Neuronal stem cell (in vitro differentiated cells): ENCODE measurements at regions not wholly inside any gene's neighbourhood (a gene's known extent, or its start where the extent isn't known, plus 50 kb on each side); places are given as distances from the start of the nearest gene placed in this dataset.

ENCODE experiments used
- DNase-seq: peaks from one replicate; pipeline ENCODE4 v3.0.0-alpha.2; 2013; ENCODE audit warnings: low spot score
- H2AFZ ChIP-seq: one replicate; pipeline ENCODE4 v1.6.1; 2013; ENCODE audit warnings: mild to moderate bottlenecking, low read length, inconsistent platforms
- H2AK5ac ChIP-seq: 2 replicates; pipeline ENCODE4 v1.6.1; 2013; ENCODE audit warnings: low read depth, mild to moderate bottlenecking, inconsistent platforms, low read length, moderate library complexity, mixed read lengths
- H2BK120ac ChIP-seq: 2 replicates; pipeline ENCODE4 v1.6.1; 2013; ENCODE audit warnings: low read depth, mild to moderate bottlenecking, inconsistent platforms, low read length, moderate library complexity, mixed read lengths
- H2BK12ac ChIP-seq: one replicate; pipeline ENCODE4 v1.6.1; 2013; ENCODE audit warnings: low read length, inconsistent platforms
- H2BK15ac ChIP-seq: 2 replicates; pipeline ENCODE4 v1.6.1; 2013; ENCODE audit warnings: mild to moderate bottlenecking, low read length, inconsistent platforms, mixed read lengths
- H2BK5ac ChIP-seq: one replicate; pipeline ENCODE4 v1.6.1; 2013; ENCODE audit warnings: inconsistent platforms, mild to moderate bottlenecking, low read length, moderate library complexity
- H3K14ac ChIP-seq: one replicate; pipeline ENCODE4 v1.6.1; 2013; ENCODE audit warnings: low read length, inconsistent platforms
- H3K18ac ChIP-seq: 2 replicates; pipeline ENCODE4 v1.6.1; 2013; ENCODE audit warnings: low read length, inconsistent platforms
- H3K23ac ChIP-seq: 2 replicates; pipeline ENCODE4 v1.6.1; 2013; ENCODE audit warnings: low read depth, mild to moderate bottlenecking, mixed read lengths, low read length, inconsistent platforms; ENCODE audit not compliant: poor library complexity
- H3K27ac ChIP-seq: replicated peaks from 3 replicates; pipeline ENCODE4 v1.5.1; 2013; ENCODE audit warnings: low read length, inconsistent platforms
- H3K27me3 ChIP-seq, 3 experiments: 2 replicates each; pipeline ENCODE4 v1.6.1; 2013; ENCODE audit warnings: low read length in 3 of 3, mild to moderate bottlenecking in 2 of 3, inconsistent platforms in 1 of 3, low read depth in 1 of 3, mixed read lengths in 1 of 3, moderate library complexity in 1 of 3; ENCODE audit not compliant: control insufficient read depth in 3 of 3, insufficient read depth in 3 of 3
- H3K36me3 ChIP-seq, 2 donors: replicated peaks in 1 of 2; 2 replicates each; pipeline ENCODE4 v1.6.1; 2013; ENCODE audit warnings: low read length in 2 of 2; ENCODE audit not compliant: control insufficient read depth in 2 of 2, insufficient read depth in 2 of 2
- H3K4ac ChIP-seq: 2 replicates; pipeline ENCODE4 v1.6.1; 2013; ENCODE audit warnings: inconsistent platforms, mild to moderate bottlenecking, low read length, moderate library complexity
- H3K4me1 ChIP-seq, 2 donors: 1 replicate in 1 of 2; 2 replicates in 1 of 2; pipeline ENCODE4 v1.6.1; 2013; ENCODE audit warnings: low read length in 2 of 2, low read depth in 1 of 2; ENCODE audit not compliant: control insufficient read depth in 2 of 2, insufficient read depth in 1 of 2
- H3K4me2 ChIP-seq: one replicate; pipeline ENCODE4 v1.6.1; 2013; ENCODE audit warnings: mild to moderate bottlenecking, low read length, inconsistent platforms; ENCODE audit not compliant: insufficient read depth, poor library complexity, severe bottlenecking
- H3K4me3 ChIP-seq, 2 donors: 2 replicates each; pipeline ENCODE4 v1.5.1; 2013; ENCODE audit warnings: low read length in 2 of 2, mild to moderate bottlenecking in 2 of 2, inconsistent platforms in 1 of 2, moderate library complexity in 1 of 2
- H3K79me1 ChIP-seq: one replicate; pipeline ENCODE4 v1.6.1; 2013; ENCODE audit warnings: low read depth, mild to moderate bottlenecking, inconsistent platforms, low read length, moderate library complexity
- H3K9ac ChIP-seq: one replicate; pipeline ENCODE4 v1.6.1; 2013; ENCODE audit warnings: mild to moderate bottlenecking, low read depth, low read length, inconsistent platforms; ENCODE audit not compliant: poor library complexity
- H3K9me3 ChIP-seq, 2 donors: replicated peaks in 1 of 2; 2 replicates each; pipeline versions ENCODE3 to v1.6.1; 2013; ENCODE audit warnings: low read length in 2 of 2, mild to moderate bottlenecking in 2 of 2, inconsistent platforms in 1 of 2, low read depth in 1 of 2, mixed read lengths in 1 of 2, moderate library complexity in 1 of 2; ENCODE audit not compliant: control insufficient read depth in 2 of 2, insufficient read depth in 1 of 2
- H4K8ac ChIP-seq: one replicate; pipeline ENCODE4 v1.6.1; 2013; ENCODE audit warnings: low read depth, mild to moderate bottlenecking, inconsistent platforms, low read length, moderate library complexity
- H4K91ac ChIP-seq: one replicate; pipeline ENCODE4 v1.6.1; 2013; ENCODE audit warnings: low read length, low read depth, mild to moderate bottlenecking, inconsistent platforms; ENCODE audit not compliant: poor library complexity
- WGBS, 2 donors: extraction: QIAGEN DNeasy Blood & Tissue Kit; methylation state at CpG; one replicate each; pipeline ENCODE4 v1.1.7; 2013; ENCODE audit warnings: missing lambda C conversion rate in 2 of 2, mixed read lengths in 1 of 2; ENCODE audit not compliant: insufficient read length in 2 of 2, insufficient replicate concordance in 1 of 2; ENCODE audit errors: extremely low coverage in 2 of 2; 5-methylcytosine and 5-hydroxymethylcytosine counted together

DNA sequence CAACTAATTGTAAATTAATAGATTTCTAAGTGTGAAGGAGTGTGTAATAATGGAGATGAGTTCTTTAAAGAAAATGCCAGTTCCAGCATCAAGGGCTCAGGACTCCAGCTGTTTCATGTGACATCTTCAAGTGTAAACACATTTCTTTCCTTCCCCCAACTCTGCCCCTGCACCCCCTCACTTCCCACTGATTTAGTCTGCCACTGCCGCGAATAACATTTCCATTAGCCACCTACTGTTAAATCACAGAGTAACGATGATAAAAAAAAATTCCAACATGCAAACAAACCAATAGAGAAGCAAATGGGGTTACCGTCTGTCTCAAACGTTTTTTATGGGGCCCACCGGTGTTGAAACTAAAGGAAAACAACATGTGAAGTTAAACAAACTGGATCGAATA, 414.3 kb downstream of the SAMD5 start:
- H3K36me3 ChIP-seq, result no peaks in the 10 kb centered on the region
- no peak overlapping the region for H3K18ac ChIP-seq
- H3K4me2 ChIP-seq, result no peak overlapping the region
- H4K91ac ChIP-seq, result no peak overlapping the region
- H2BK12ac ChIP-seq, result no peak overlapping the region
- no peak overlapping the region for H3K4ac ChIP-seq
- no peak overlapping the region for H3K27ac ChIP-seq
- WGBS, 2 donors, result no CpG with 5 or more reads among the region's 7 CpGs
- DNase-seq, result no peak
- no peak overlapping the region for H4K8ac ChIP-seq
- H3K23ac ChIP-seq, result no peak overlapping the region
- no peak overlapping the region for H2BK5ac ChIP-seq
- no peak overlapping the region for H3K14ac ChIP-seq
- no peaks in the 10 kb centered on the region for H3K27me3 ChIP-seq
- peaks cover 0 to 2% of the 10 kb centered on the region in 2 donors for H3K9me3 ChIP-seq
- no peaks in the 10 kb centered on the region for H3K4me1 ChIP-seq
- H2BK15ac ChIP-seq, result no peak overlapping the region
- H2AFZ ChIP-seq, result no peak overlapping the region
- no peak overlapping the region for H3K4me3 ChIP-seq
- no peak overlapping the region for H2AK5ac ChIP-seq
- no peak overlapping the region for H3K9ac ChIP-seq
- no peaks in the 10 kb centered on the region for H3K79me1 ChIP-seq
- H2BK120ac ChIP-seq, result no peak overlapping the region

DNA sequence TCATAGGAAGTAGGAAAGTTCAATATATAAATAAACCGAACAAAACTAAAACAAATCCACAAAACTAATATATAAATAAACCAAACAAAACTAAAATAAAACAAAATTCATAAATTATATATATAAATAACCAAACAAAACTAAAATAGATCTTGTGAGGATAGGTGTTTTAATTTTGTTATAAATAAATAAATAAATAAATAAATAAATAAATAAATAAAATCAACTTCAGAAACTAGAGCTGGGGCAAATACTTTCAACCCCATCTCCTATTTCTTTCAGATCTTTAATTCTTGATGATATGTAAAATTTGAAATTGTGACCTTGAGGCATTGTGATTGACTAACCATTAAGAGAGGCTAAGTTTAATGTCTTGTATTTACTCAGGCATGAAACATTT, 416.1 kb downstream of the SAMD5 start:
- H3K4me3 ChIP-seq, result no peak overlapping the region
- peaks cover 0 to 2% of the 10 kb centered on the region in 2 donors for H3K9me3 ChIP-seq

DNA sequence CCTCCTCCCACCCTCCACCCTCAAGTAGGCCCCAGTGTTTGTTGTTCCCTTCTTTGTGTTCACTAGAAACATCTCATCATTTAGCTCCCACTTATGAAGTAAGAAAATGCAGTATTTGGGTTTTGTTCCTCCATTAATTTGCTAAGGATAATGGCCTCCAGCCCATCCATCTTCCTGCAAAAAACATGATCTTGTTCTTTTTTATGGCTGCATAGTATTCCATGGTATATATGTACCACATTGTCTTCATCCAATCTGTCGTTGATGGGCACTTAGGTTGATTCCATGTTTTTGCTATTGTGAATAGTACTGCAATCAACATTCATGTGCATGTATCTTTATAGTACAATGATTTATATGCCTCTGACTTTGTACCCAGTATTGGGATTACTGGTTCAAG, 416.8 kb upstream of the SASH1 start:
- Histone ChIP-seq H3K27me3 (no peaks in the 10 kb centered on the region), H3K14ac (no peak overlapping the region), H4K91ac (no peak overlapping the region), H3K23ac (no peak overlapping the region), H3K18ac (no peak overlapping the region), H3K36me3 (no peaks in the 10 kb centered on the region), H3K27ac (no peak overlapping the region), H3K4me1 (no peaks in the 10 kb centered on the region), H3K9me3 (peaks cover 0 to 2% of the 10 kb centered on the region in 2 donors), H3K9ac (no peak overlapping the region), H3K4me3 (no peak overlapping the region), H3K4ac (no peak overlapping the region), H2BK15ac (no peak overlapping the region), H2AFZ (no peak overlapping the region), H2BK120ac (no peak overlapping the region), H2AK5ac (no peak overlapping the region), H3K4me2 (no peak overlapping the region), H3K79me1 (no peaks in the 10 kb centered on the region), H4K8ac (no peak overlapping the region), H2BK12ac (no peak overlapping the region), H2BK5ac (no peak overlapping the region)
- WGBS, 2 donors, result no CpG with 5 or more reads among the region's 1 CpG
- no peak for DNase-seq

More for the DNA sequence above, 416.1 kb downstream of the SAMD5 start:
- Histone ChIP-seq H4K8ac (no peak overlapping the region), H3K4ac (no peak overlapping the region), H2BK15ac (no peak overlapping the region), H3K23ac (no peak overlapping the region), H3K9ac (no peak overlapping the region), H2AFZ (no peak overlapping the region), H2BK12ac (no peak overlapping the region), H3K18ac (no peak overlapping the region), H3K79me1 (no peaks in the 10 kb centered on the region), H3K4me1 (no peaks in the 10 kb centered on the region), H3K27ac (no peak overlapping the region), H3K14ac (no peak overlapping the region), H2AK5ac (no peak overlapping the region), H3K27me3 (no peaks in the 10 kb centered on the region), H3K36me3 (no peaks in the 10 kb centered on the region), H2BK5ac (no peak overlapping the region), H3K4me2 (no peak overlapping the region), H2BK120ac (no peak overlapping the region), H4K91ac (no peak overlapping the region)
- no peak for DNase-seq
- no CpG with 5 or more reads among the region's 1 CpG for WGBS, 2 donors

DNA sequence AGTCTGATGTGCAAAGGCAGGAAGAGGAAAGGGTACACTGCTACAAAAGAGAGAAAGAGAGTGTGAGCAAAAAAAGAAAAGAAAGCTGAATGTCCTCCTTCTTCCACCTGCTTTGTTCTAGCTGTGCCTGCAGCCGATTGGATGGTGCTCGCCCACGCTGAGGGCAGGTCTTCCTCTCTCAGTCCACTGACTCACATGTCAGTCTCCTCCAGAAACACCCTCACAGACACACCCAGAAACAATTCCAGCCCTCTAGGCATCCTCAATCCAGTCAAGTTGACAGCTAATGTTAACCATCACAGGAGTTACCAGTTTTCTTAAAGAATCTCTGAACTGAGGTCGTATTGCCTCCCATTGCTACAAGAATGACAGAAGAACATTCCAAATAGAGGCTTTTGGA, 411.9 kb upstream of the SASH1 start:
- Histone ChIP-seq H3K18ac (no peak overlapping the region), H3K36me3 (no peaks in the 10 kb centered on the region), H4K91ac (no peak overlapping the region), H3K27ac (no peak overlapping the region), H2BK5ac (no peak overlapping the region), H3K79me1 (no peaks in the 10 kb centered on the region), H2BK12ac (no peak overlapping the region), H2AK5ac (no peak overlapping the region), H3K9ac (no peak overlapping the region), H3K14ac (no peak overlapping the region), H3K27me3 (peaks cover 0 to 22% (median 2%) of the 10 kb centered on the region in 3 experiments), H2AFZ (no peak overlapping the region), H3K4ac (no peak overlapping the region), H2BK15ac (no peak overlapping the region), H4K8ac (no peak overlapping the region), H3K23ac (no peak overlapping the region), H3K9me3 (no peaks in the 10 kb centered on the region), H2BK120ac (no peak overlapping the region), H3K4me2 (no peak overlapping the region), H3K4me3 (no peak overlapping the region), H3K4me1 (peaks cover 0 to 5% of the 10 kb centered on the region in 2 donors)
- WGBS, 2 donors, result no CpG with 5 or more reads among the region's 4 CpGs
- no peak for DNase-seq
